ENCODE measurements at regions not wholly inside any gene's neighbourhood (a gene's known extent, or its start where the extent isn't known, plus 50 kb on each side); places are given as distances from the start of the nearest gene placed in this dataset.

- TF ChIP-seq CTCF (IDR thresholded peaks at IDR 0.05; ENCODE audit: low read depth, low read length), result no peak
- no peak for DNase-seq (ENCODE audit: extremely low read depth, low read depth)
Measured at GRCh38 chr16:54627616-54628015, 303.0 kb upstream of the IRX5 start.

GRCh38 chr16:54623636-54624035 lies 307.0 kb upstream of the IRX5 start:
- TF ChIP-seq CTCF (IDR thresholded peaks at IDR 0.05; ENCODE audit: low read depth, low read length), result no peak
- DNase-seq (ENCODE audit: extremely low read depth, low read depth), result no peak

GRCh38 chr16:54620197-54620596 lies 310.5 kb upstream of the IRX5 start:
- no peak for TF ChIP-seq CTCF (IDR thresholded peaks at IDR 0.05; ENCODE audit: low read depth, low read length)
- DNase-seq (ENCODE audit: extremely low read depth, low read depth), result no peak

- no peak for TF ChIP-seq CTCF (IDR thresholded peaks at IDR 0.05; ENCODE audit: low read depth, low read length)
- DNase-seq (ENCODE audit: extremely low read depth, low read depth), result no peak
Measured at GRCh38 chr16:54616610-54617009, 314.1 kb upstream of the IRX5 start.

GRCh38 chr16:54605536-54606066 lies 319.0 kb upstream of the IRX3 start:
- TF ChIP-seq CTCF (IDR thresholded peaks at IDR 0.05; ENCODE audit: low read depth, low read length), result no peak
- DNase-seq (ENCODE audit: extremely low read depth, low read depth), result no peak

- no peak for TF ChIP-seq CTCF (IDR thresholded peaks at IDR 0.05; ENCODE audit: low read depth, low read length)
- no peak for DNase-seq (ENCODE audit: extremely low read depth, low read depth)
Measured at GRCh38 chr16:54602666-54603065, 316.1 kb upstream of the IRX3 start.

- TF ChIP-seq CTCF (IDR thresholded peaks at IDR 0.05; ENCODE audit: low read depth, low read length), result no peak
- DNase-seq (ENCODE audit: extremely low read depth, low read depth), result no peak
Measured at GRCh38 chr16:54597222-54597621, 310.6 kb upstream of the IRX3 start.
